Endothelial cell of umbilical vein (primary cell): ENCODE measurements at regions not wholly inside any gene's neighbourhood (a gene's known extent, or its start where the extent isn't known, plus 50 kb on each side); places are given as distances from the start of the nearest gene placed in this dataset.

ENCODE experiments used
- EZH2 ChIP-seq: IDR thresholded peaks from 2 replicates; pipeline ENCODE4 v1.6.1; 2012; ENCODE audit warnings: borderline replicate concordance, low read depth, mild to moderate bottlenecking, moderate library complexity, low read length, inconsistent platforms; ENCODE audit not compliant: severe bottlenecking
- FOS ChIP-seq: IDR thresholded peaks from 2 replicates; pipeline ENCODE4 v1.6.1; 2011; ENCODE audit warnings: mild to moderate bottlenecking, low read length, moderate library complexity, borderline replicate concordance; ENCODE audit not compliant: insufficient read depth
- GATA2 ChIP-seq: IDR thresholded peaks from 2 replicates; pipeline ENCODE4 v1.7.0; 2011; ENCODE audit warnings: low read depth, mild to moderate bottlenecking, moderate library complexity, mixed read lengths, low read length; ENCODE audit not compliant: insufficient read length, insufficient read depth
- JUN ChIP-seq: IDR thresholded peaks from 2 replicates; pipeline ENCODE4 v1.6.1; 2011; ENCODE audit warnings: borderline replicate concordance, low read depth; ENCODE audit not compliant: insufficient read length, insufficient read depth
- MAX ChIP-seq: IDR thresholded peaks from 2 replicates; pipeline ENCODE4 v1.6.1; 2011; ENCODE audit not compliant: insufficient read depth, insufficient read length
- MYC ChIP-seq: IDR thresholded peaks from one replicate; pipeline ENCODE4 v1.6.1; 2011; ENCODE audit warnings: mild to moderate bottlenecking, low read depth, low read length
- POLR2A ChIP-seq: IDR thresholded peaks from 2 replicates; pipeline ENCODE4 v1.6.1; 2012; ENCODE audit warnings: low read depth, mild to moderate bottlenecking, control low read depth, low read length
- POLR2AphosphoS5 ChIP-seq: IDR thresholded peaks from 2 replicates; pipeline ENCODE4 v1.6.1; 2012; ENCODE audit warnings: low read depth, mild to moderate bottlenecking, control low read depth, low read length, moderate library complexity; ENCODE audit not compliant: insufficient read depth
- TF ChIP-seq, protein P1 (sequence below), 2 donors: IDR thresholded peaks; 1 replicate in 1 of 2; 2 replicates in 1 of 2; pipeline ENCODE4 v1.5.1; 2011; ENCODE audit warnings: low read length in 2 of 2, mild to moderate bottlenecking in 2 of 2, moderate library complexity in 2 of 2, control low read depth in 1 of 2, inconsistent platforms in 1 of 2, low read depth in 1 of 2; ENCODE audit not compliant: insufficient read depth in 1 of 2; ENCODE audit errors: extremely low read depth in 1 of 2

DNA sequence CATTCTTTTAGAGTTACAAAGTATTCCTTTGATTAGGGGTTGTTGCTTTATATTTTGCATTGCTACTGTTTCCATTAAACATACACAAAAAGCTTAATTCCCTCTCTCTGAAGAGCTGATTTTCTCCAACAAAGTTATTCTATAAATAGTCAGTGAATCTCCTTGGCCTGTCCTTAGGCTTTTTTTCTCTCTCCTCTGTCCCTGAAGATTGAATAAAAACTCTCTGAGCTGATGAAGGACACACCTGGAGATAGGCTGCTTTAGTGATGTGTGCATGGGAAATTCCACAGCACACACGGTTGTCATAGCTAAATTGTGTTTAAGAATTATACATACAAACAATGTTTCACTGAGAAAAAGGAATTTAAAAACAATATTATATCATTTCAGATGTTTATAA, 90.5 kb upstream of the TMEM106B start:
- TF ChIP-seq EZH2 (no peak), POLR2AphosphoS5 (no peak), POLR2A (no peak), MYC (no peak), MAX (no peak), GATA2 (no peak), FOS (no peak), JUN (no peak)
- TF ChIP-seq, protein P1, sequence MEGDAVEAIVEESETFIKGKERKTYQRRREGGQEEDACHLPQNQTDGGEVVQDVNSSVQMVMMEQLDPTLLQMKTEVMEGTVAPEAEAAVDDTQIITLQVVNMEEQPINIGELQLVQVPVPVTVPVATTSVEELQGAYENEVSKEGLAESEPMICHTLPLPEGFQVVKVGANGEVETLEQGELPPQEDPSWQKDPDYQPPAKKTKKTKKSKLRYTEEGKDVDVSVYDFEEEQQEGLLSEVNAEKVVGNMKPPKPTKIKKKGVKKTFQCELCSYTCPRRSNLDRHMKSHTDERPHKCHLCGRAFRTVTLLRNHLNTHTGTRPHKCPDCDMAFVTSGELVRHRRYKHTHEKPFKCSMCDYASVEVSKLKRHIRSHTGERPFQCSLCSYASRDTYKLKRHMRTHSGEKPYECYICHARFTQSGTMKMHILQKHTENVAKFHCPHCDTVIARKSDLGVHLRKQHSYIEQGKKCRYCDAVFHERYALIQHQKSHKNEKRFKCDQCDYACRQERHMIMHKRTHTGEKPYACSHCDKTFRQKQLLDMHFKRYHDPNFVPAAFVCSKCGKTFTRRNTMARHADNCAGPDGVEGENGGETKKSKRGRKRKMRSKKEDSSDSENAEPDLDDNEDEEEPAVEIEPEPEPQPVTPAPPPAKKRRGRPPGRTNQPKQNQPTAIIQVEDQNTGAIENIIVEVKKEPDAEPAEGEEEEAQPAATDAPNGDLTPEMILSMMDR (IDR thresholded peaks at IDR 0.05; ENCODE audit: extremely low read depth in 1 of 2, insufficient read depth in 1 of 2, low read depth in 1 of 2, low read length in 2 of 2) = no peak
